PC-3 (cell line): ENCODE measurements at regions not wholly inside any gene's neighbourhood (a gene's known extent, or its start where the extent isn't known, plus 50 kb on each side); places are given as distances from the start of the nearest gene placed in this dataset.
"Not testable (repeated sequence)": the region's sequence is repeated elsewhere in the genome, so short reads cannot be mapped to it uniquely, and the experiment has no call there.

Experiments
- EZH2phosphoT487 ChIP-seq: fragments of 300-600 bp; sonication (generic); IDR thresholded peaks from 2 replicates; pipeline ENCODE4 v1.6.1; 2018; ENCODE audit warnings: mild to moderate bottlenecking, antibody characterized with exemption, low read length, borderline replicate concordance
- TF ChIP-seq, protein P1 (sequence below): fragments of 300-600 bp; sonication (generic); conservative IDR thresholded peaks from 2 replicates; pipeline ENCODE4 v1.5.1; 2017; ENCODE audit warnings: antibody characterized with exemption, low read depth, mild to moderate bottlenecking, low read length

DNA sequence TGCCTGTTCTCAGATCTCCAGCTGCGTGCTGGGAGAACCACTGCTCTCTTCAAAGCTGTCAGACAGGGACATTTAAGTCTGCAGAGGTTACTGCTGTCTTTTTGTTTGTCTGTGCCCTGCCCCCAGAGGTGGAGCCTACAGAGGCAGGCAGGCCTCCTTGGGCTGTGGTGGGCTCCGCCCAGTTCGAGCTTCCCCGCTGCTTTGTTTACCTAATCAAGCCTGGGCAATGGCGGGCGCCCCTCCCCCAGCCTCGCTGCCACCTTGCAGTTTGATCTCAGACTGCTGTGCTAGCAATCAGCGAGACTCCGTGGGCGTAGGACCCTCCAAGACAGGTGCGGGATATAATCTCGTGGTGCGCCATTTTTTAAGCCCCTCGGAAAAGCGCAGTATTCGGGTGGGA is 125.8 kb downstream of the ACTBL2 start:
- TF ChIP-seq, protein P1, sequence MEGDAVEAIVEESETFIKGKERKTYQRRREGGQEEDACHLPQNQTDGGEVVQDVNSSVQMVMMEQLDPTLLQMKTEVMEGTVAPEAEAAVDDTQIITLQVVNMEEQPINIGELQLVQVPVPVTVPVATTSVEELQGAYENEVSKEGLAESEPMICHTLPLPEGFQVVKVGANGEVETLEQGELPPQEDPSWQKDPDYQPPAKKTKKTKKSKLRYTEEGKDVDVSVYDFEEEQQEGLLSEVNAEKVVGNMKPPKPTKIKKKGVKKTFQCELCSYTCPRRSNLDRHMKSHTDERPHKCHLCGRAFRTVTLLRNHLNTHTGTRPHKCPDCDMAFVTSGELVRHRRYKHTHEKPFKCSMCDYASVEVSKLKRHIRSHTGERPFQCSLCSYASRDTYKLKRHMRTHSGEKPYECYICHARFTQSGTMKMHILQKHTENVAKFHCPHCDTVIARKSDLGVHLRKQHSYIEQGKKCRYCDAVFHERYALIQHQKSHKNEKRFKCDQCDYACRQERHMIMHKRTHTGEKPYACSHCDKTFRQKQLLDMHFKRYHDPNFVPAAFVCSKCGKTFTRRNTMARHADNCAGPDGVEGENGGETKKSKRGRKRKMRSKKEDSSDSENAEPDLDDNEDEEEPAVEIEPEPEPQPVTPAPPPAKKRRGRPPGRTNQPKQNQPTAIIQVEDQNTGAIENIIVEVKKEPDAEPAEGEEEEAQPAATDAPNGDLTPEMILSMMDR: not testable (repeated sequence)
- TF ChIP-seq EZH2phosphoT487: not testable (repeated sequence)
